H9 (cell line): ENCODE measurements at regions not wholly inside any gene's neighbourhood (a gene's known extent, or its start where the extent isn't known, plus 50 kb on each side); places are given as distances from the start of the nearest gene placed in this dataset.

Source experiments
- DNase-seq: peaks from one replicate; pipeline ENCODE4 v3.0.0-alpha.2; 2017
- H2AFZ ChIP-seq: one replicate; pipeline ENCODE4 v1.6.1; 2013; ENCODE audit warnings: mild to moderate bottlenecking, low read length, control low read depth, moderate library complexity
- H2AK5ac ChIP-seq: 2 replicates; pipeline ENCODE4 v1.6.1; 2013; ENCODE audit warnings: low read length, control low read depth, mixed read lengths; ENCODE audit not compliant: insufficient read length
- H2BK120ac ChIP-seq: one replicate; pipeline ENCODE4 v1.6.1; 2013; ENCODE audit warnings: low read depth, mild to moderate bottlenecking, low read length, control low read depth, inconsistent platforms; ENCODE audit not compliant: poor library complexity, severe bottlenecking
- H2BK12ac ChIP-seq: 2 replicates; pipeline ENCODE4 v1.6.1; 2013; ENCODE audit warnings: low read length, control low read depth, mixed read lengths, low read depth; ENCODE audit not compliant: insufficient read length
- H2BK15ac ChIP-seq: 2 replicates; pipeline ENCODE4 v1.6.1; 2013; ENCODE audit warnings: low read depth, low read length, control low read depth
- H2BK20ac ChIP-seq: one replicate; pipeline ENCODE4 v1.6.1; 2013; ENCODE audit warnings: low read depth, mild to moderate bottlenecking, low read length, control low read depth, inconsistent platforms; ENCODE audit not compliant: poor library complexity, severe bottlenecking
- H2BK5ac ChIP-seq: 2 replicates; pipeline ENCODE4 v1.6.1; 2013; ENCODE audit warnings: low read length, control low read depth, mixed read lengths; ENCODE audit not compliant: insufficient read length
- H3K14ac ChIP-seq: 2 replicates; pipeline ENCODE4 v1.6.1; 2013; ENCODE audit warnings: low read length, control low read depth; ENCODE audit not compliant: insufficient read depth
- H3K18ac ChIP-seq: 2 replicates; pipeline ENCODE4 v1.6.1; 2013; ENCODE audit warnings: low read depth, mild to moderate bottlenecking, mixed read lengths, low read length, control low read depth; ENCODE audit not compliant: insufficient read length
- H3K23ac ChIP-seq: 2 replicates; pipeline ENCODE4 v1.6.1; 2013; ENCODE audit warnings: low read length, control low read depth, mixed read lengths, low read depth; ENCODE audit not compliant: insufficient read length
- H3K23me2 ChIP-seq: 2 replicates; pipeline ENCODE4 v1.6.1; 2013; ENCODE audit warnings: low read depth, mild to moderate bottlenecking, mixed read lengths, low read length, control low read depth; ENCODE audit not compliant: insufficient read length, poor library complexity, severe bottlenecking
- H3K27ac ChIP-seq: 2 replicates; pipeline ENCODE4 v1.5.1; 2013; ENCODE audit warnings: low read length, control low read depth, mixed read lengths, low read depth; ENCODE audit not compliant: insufficient read length
- H3K27me3 ChIP-seq: 2 replicates; pipeline ENCODE4 v1.6.1; 2013; ENCODE audit warnings: low read length, control low read depth, inconsistent platforms; ENCODE audit not compliant: insufficient read depth
- H3K4ac ChIP-seq: 2 replicates; pipeline ENCODE4 v1.6.1; 2013; ENCODE audit warnings: low read depth, mild to moderate bottlenecking, control low read depth, inconsistent platforms, low read length, moderate library complexity
- H3K4me1 ChIP-seq: 2 replicates; pipeline ENCODE4 v1.6.1; 2013; ENCODE audit warnings: low read length, control low read depth, inconsistent platforms; ENCODE audit not compliant: insufficient read depth
- H3K4me2 ChIP-seq: 2 replicates; pipeline ENCODE4 v1.6.1; 2013; ENCODE audit warnings: low read length, control low read depth, mixed read lengths; ENCODE audit not compliant: insufficient read length, insufficient read depth
- H3K56ac ChIP-seq: 2 replicates; pipeline ENCODE4 v1.6.1; 2013; ENCODE audit warnings: low read depth, mild to moderate bottlenecking, mixed read lengths, low read length, control low read depth; ENCODE audit not compliant: insufficient read length
- H3K79me1 ChIP-seq: 2 replicates; pipeline ENCODE4 v1.6.1; 2013; ENCODE audit warnings: low read depth, mild to moderate bottlenecking, moderate library complexity, low read length, control low read depth, inconsistent platforms; ENCODE audit not compliant: insufficient read depth, poor library complexity, severe bottlenecking
- H3K79me2 ChIP-seq: 2 replicates; pipeline ENCODE4 v1.6.1; 2013; ENCODE audit warnings: low read length, control low read depth, inconsistent platforms; ENCODE audit not compliant: insufficient read depth
- H3K9ac ChIP-seq: 2 replicates; pipeline ENCODE4 v1.6.1; 2013; ENCODE audit warnings: low read length, control low read depth, mixed read lengths; ENCODE audit not compliant: insufficient read length; ENCODE audit errors: extremely low read depth
- H3K9me3 ChIP-seq: one replicate; pipeline ENCODE4 v1.6.1; 2013; ENCODE audit warnings: low read depth, low read length, inconsistent platforms; ENCODE audit not compliant: control insufficient read depth
- H3T11ph ChIP-seq: one replicate; pipeline ENCODE4 v1.6.1; 2013; ENCODE audit warnings: mild to moderate bottlenecking, low read length, control low read depth, inconsistent platforms
- H4K20me1 ChIP-seq: one replicate; pipeline ENCODE4 v1.6.1; 2013; ENCODE audit not compliant: control insufficient read depth, insufficient read length, insufficient read depth
- H4K5ac ChIP-seq: 2 replicates; pipeline ENCODE4 v1.6.1; 2013; ENCODE audit warnings: low read depth, mild to moderate bottlenecking, mixed read lengths, low read length, control low read depth; ENCODE audit not compliant: insufficient read length
- H4K8ac ChIP-seq: replicated peaks from 2 replicates; pipeline ENCODE4 v1.6.1; 2013; ENCODE audit warnings: low read length, control low read depth, mixed read lengths, low read depth; ENCODE audit not compliant: insufficient read length
- H4K91ac ChIP-seq: 2 replicates; pipeline ENCODE4 v1.6.1; 2013; ENCODE audit warnings: low read depth, mild to moderate bottlenecking, moderate library complexity, mixed read lengths, low read length, control low read depth; ENCODE audit not compliant: insufficient read length
- H3K27ac Mint-ChIP-seq, 3 experiments: 2 replicates in 2 of 3; 3 replicates in 1 of 3; pipeline ENCODE4 v1.8.0; 2020 to 2021; ENCODE audit warnings: mixed read lengths in 3 of 3, mild to moderate bottlenecking in 1 of 3, moderate library complexity in 1 of 3
- H3K27me3 Mint-ChIP-seq: 2 replicates; pipeline ENCODE4 v1.8.0; 2021; ENCODE audit warnings: low read depth, mild to moderate bottlenecking, moderate library complexity, mixed read lengths
- H3K36me3 Mint-ChIP-seq, 3 experiments: 2 replicates in 2 of 3; 3 replicates in 1 of 3; pipeline ENCODE4 v1.8.0; 2020 to 2021; ENCODE audit warnings: low read depth in 3 of 3, mixed read lengths in 3 of 3; ENCODE audit not compliant: insufficient read depth in 1 of 3
- H3K4me1 Mint-ChIP-seq, 2 experiments: 2 replicates each; pipeline ENCODE4 v1.8.0; 2020; ENCODE audit warnings: mixed read lengths in 2 of 2
- H3K4me3 Mint-ChIP-seq, 2 experiments: 2 replicates in 1 of 2; 3 replicates in 1 of 2; pipeline ENCODE4 v1.8.0; 2020 to 2021; ENCODE audit warnings: mild to moderate bottlenecking in 2 of 2, mixed read lengths in 2 of 2, moderate library complexity in 1 of 2
- H3K9me3 Mint-ChIP-seq, 2 experiments: 2 replicates in 1 of 2; 3 replicates in 1 of 2; pipeline ENCODE4 v1.8.0; 2020; ENCODE audit warnings: mild to moderate bottlenecking in 2 of 2, mixed read lengths in 2 of 2, moderate library complexity in 1 of 2
- CTCF ChIP-seq: fragments of 200-600 bp; sonication (generic); conservative IDR thresholded peaks from 3 replicates; pipeline ENCODE4 v1.8.0; 2021; ENCODE audit warnings: antibody characterized with exemption, mild to moderate bottlenecking
- WGBS: extraction: QIAGEN DNeasy Blood & Tissue Kit; methylation state at CpG from one replicate; pipeline ENCODE4 v1.1.7; 2013; ENCODE audit warnings: missing lambda C conversion rate, low lambda C conversion rate, mixed read lengths; ENCODE audit not compliant: insufficient read length; ENCODE audit errors: extremely low coverage; 5-methylcytosine and 5-hydroxymethylcytosine counted together

- H3K23me2 ChIP-seq, result no peaks in the 10 kb centered on the region
- H3K18ac ChIP-seq, result no peak overlapping the region
- H2BK20ac ChIP-seq, result no peak overlapping the region
- no peak overlapping the region for H4K8ac ChIP-seq
- H3K9me3 ChIP-seq, result no peaks in the 10 kb centered on the region
- no peak overlapping the region for H2BK120ac ChIP-seq
- no peak overlapping the region for H2AFZ ChIP-seq
- Mint-ChIP-seq H3K36me3 (no peaks in the 10 kb centered on the region; a peak in 1 of 7 replicates), H3K4me1 (peaks cover 4% of the 10 kb centered on the region in 2 experiments; a peak in 1 of 4 replicates), H3K27me3 (no peaks in the 10 kb centered on the region; the same call in 1 of the 2 replicates), H3K4me3 (no peak overlapping the region), H3K9me3 (peaks cover 0 to 2% of the 10 kb centered on the region in 2 experiments; a peak in 2 of 5 replicates), H3K27ac (no peak overlapping the region; a peak in 1 of 7 replicates)
- H3K14ac ChIP-seq, result no peak overlapping the region
- no peak for DNase-seq
- no peaks in the 10 kb centered on the region for H3K27me3 ChIP-seq
- no peak overlapping the region for H2BK12ac ChIP-seq
- H3T11ph ChIP-seq, result no peak overlapping the region
- H3K79me1 ChIP-seq, result no peaks in the 10 kb centered on the region
- WGBS, result no CpG with 5 or more reads among the region's 11 CpGs
- H3K23ac ChIP-seq, result no peak overlapping the region
- no peak overlapping the region for H3K27ac ChIP-seq
- no peak overlapping the region for H4K91ac ChIP-seq
- no peak for TF ChIP-seq CTCF
- no peak overlapping the region for H3K56ac ChIP-seq
- H3K4ac ChIP-seq, result no peak overlapping the region
- H3K9ac ChIP-seq, result no peak overlapping the region
- H3K79me2 ChIP-seq, result no peaks in the 10 kb centered on the region
- no peaks in the 10 kb centered on the region for H4K20me1 ChIP-seq
- H2BK15ac ChIP-seq, result no peak overlapping the region
- H4K5ac ChIP-seq, result no peak overlapping the region
- no peak overlapping the region for H2BK5ac ChIP-seq
- H3K4me2 ChIP-seq, result no peak overlapping the region
- no peaks in the 10 kb centered on the region for H3K4me1 ChIP-seq
- H2AK5ac ChIP-seq, result no peak overlapping the region
Measured at GRCh38 chr2:19020144-19021099, 338.0 kb downstream of the OSR1 start.
